ENCODE measurements at regions not wholly inside any gene's neighbourhood (a gene's known extent, or its start where the extent isn't known, plus 50 kb on each side); places are given as distances from the start of the nearest gene placed in this dataset.

GRCh38 chr4:58679051-58679450 lies 1568.9 kb upstream of the IGFBP7 start:
- ATAC-seq (no peak), DNase-seq (ENCODE audit: low read depth, low spot score) (no peak)
- POLR2A ChIA-PET: no interaction called here
- BruUV-seq (replicated peaks): no TSS peak
- TF ChIP-seq REST (IDR thresholded peaks at IDR 0.05; ENCODE audit: insufficient read depth in 1 of 2, low read depth in 2 of 2, low read length in 1 of 2): no peak
- TF ChIP-seq, protein P1, sequence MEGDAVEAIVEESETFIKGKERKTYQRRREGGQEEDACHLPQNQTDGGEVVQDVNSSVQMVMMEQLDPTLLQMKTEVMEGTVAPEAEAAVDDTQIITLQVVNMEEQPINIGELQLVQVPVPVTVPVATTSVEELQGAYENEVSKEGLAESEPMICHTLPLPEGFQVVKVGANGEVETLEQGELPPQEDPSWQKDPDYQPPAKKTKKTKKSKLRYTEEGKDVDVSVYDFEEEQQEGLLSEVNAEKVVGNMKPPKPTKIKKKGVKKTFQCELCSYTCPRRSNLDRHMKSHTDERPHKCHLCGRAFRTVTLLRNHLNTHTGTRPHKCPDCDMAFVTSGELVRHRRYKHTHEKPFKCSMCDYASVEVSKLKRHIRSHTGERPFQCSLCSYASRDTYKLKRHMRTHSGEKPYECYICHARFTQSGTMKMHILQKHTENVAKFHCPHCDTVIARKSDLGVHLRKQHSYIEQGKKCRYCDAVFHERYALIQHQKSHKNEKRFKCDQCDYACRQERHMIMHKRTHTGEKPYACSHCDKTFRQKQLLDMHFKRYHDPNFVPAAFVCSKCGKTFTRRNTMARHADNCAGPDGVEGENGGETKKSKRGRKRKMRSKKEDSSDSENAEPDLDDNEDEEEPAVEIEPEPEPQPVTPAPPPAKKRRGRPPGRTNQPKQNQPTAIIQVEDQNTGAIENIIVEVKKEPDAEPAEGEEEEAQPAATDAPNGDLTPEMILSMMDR (IDR thresholded peaks at IDR 0.05): no peak
- TF ChIP-seq SIN3A (IDR thresholded peaks at IDR 0.05; ENCODE audit: borderline replicate concordance, insufficient read depth, low read depth, low read length): no peak
- no peak for TF ChIP-seq POLR2AphosphoS5 (IDR thresholded peaks at IDR 0.05; ENCODE audit: low read depth, low read length)
- TF ChIP-seq TCF7L2 (IDR thresholded peaks at IDR 0.05; ENCODE audit: low read depth, low read length): no peak
- H3K27ac ChIP-seq (ENCODE audit: low read length): no peak overlapping the region
- no peak overlapping the region for H3K4me3 ChIP-seq (ENCODE audit: low read depth in 2 of 2, low read length in 2 of 2)
- no peaks in the 10 kb centered on the region for H3K36me3 ChIP-seq (ENCODE audit: control insufficient read depth, insufficient read depth, low read length)
- CTCF ChIA-PET: no interaction called here
- H3K4me1 ChIP-seq (ENCODE audit: control insufficient read depth, insufficient read depth, low read length): no peaks in the 10 kb centered on the region
- in situ Hi-C loops (cut with HindIII; ENCODE audit: low pct_unique_long_range_greater_than_20kb, low sequenced_read_pairs): no loop called here
- intact Hi-C loops (cut with micrococcal nuclease; ENCODE audit: unreplicated experiment): no loop called here
- no peaks in the 10 kb centered on the region; the same call in 1 of the 2 replicates for H3K9me3 ChIP-seq (ENCODE audit: control insufficient read depth, insufficient read depth, low read depth, low read length)
- no peaks in the 10 kb centered on the region for H3K27me3 ChIP-seq (ENCODE audit: control insufficient read depth, insufficient read depth, low read length)

GRCh38 chr4:58669783-58670182 lies 1559.6 kb upstream of the IGFBP7 start:
- in situ Hi-C loops (cut with HindIII; ENCODE audit: low pct_unique_long_range_greater_than_20kb, low sequenced_read_pairs): no loop called here
- no peak for ATAC-seq
- Histone ChIP-seq H3K27me3 (ENCODE audit: control insufficient read depth, insufficient read depth, low read length) (no peaks in the 10 kb centered on the region), H3K36me3 (ENCODE audit: control insufficient read depth, insufficient read depth, low read length) (no peaks in the 10 kb centered on the region), H3K27ac (ENCODE audit: low read length) (no peak overlapping the region), H3K4me1 (ENCODE audit: control insufficient read depth, insufficient read depth, low read length) (no peaks in the 10 kb centered on the region), H3K9me3 (ENCODE audit: control insufficient read depth, insufficient read depth, low read depth, low read length) (no peaks in the 10 kb centered on the region; the same call in 1 of the 2 replicates), H3K4me3 (ENCODE audit: low read depth in 2 of 2, low read length in 2 of 2) (no peak overlapping the region)
- POLR2A ChIA-PET: no interaction called here
- BruUV-seq (replicated peaks): no TSS peak
- TF ChIP-seq POLR2AphosphoS5 (IDR thresholded peaks at IDR 0.05; ENCODE audit: low read depth, low read length): no peak
- TF ChIP-seq, protein P1 (IDR thresholded peaks at IDR 0.05): no peak
- no peak for TF ChIP-seq REST (IDR thresholded peaks at IDR 0.05; ENCODE audit: insufficient read depth in 1 of 2, low read depth in 2 of 2, low read length in 1 of 2)
- no peak for TF ChIP-seq TCF7L2 (IDR thresholded peaks at IDR 0.05; ENCODE audit: low read depth, low read length)
- no peak for TF ChIP-seq SIN3A (IDR thresholded peaks at IDR 0.05; ENCODE audit: borderline replicate concordance, insufficient read depth, low read depth, low read length)
- intact Hi-C loops (cut with micrococcal nuclease; ENCODE audit: unreplicated experiment): no loop called here
- DNase-seq (ENCODE audit: low read depth, low spot score): no peak
- CTCF ChIA-PET: no interaction called here
